ENCODE measurements at regions not wholly inside any gene's neighbourhood (a gene's known extent, or its start where the extent isn't known, plus 50 kb on each side); places are given as distances from the start of the nearest gene placed in this dataset.

GRCh38 chr4:128727658-128728057 is 81.8 kb upstream of the JADE1 start:
- TF ChIP-seq, protein P1, sequence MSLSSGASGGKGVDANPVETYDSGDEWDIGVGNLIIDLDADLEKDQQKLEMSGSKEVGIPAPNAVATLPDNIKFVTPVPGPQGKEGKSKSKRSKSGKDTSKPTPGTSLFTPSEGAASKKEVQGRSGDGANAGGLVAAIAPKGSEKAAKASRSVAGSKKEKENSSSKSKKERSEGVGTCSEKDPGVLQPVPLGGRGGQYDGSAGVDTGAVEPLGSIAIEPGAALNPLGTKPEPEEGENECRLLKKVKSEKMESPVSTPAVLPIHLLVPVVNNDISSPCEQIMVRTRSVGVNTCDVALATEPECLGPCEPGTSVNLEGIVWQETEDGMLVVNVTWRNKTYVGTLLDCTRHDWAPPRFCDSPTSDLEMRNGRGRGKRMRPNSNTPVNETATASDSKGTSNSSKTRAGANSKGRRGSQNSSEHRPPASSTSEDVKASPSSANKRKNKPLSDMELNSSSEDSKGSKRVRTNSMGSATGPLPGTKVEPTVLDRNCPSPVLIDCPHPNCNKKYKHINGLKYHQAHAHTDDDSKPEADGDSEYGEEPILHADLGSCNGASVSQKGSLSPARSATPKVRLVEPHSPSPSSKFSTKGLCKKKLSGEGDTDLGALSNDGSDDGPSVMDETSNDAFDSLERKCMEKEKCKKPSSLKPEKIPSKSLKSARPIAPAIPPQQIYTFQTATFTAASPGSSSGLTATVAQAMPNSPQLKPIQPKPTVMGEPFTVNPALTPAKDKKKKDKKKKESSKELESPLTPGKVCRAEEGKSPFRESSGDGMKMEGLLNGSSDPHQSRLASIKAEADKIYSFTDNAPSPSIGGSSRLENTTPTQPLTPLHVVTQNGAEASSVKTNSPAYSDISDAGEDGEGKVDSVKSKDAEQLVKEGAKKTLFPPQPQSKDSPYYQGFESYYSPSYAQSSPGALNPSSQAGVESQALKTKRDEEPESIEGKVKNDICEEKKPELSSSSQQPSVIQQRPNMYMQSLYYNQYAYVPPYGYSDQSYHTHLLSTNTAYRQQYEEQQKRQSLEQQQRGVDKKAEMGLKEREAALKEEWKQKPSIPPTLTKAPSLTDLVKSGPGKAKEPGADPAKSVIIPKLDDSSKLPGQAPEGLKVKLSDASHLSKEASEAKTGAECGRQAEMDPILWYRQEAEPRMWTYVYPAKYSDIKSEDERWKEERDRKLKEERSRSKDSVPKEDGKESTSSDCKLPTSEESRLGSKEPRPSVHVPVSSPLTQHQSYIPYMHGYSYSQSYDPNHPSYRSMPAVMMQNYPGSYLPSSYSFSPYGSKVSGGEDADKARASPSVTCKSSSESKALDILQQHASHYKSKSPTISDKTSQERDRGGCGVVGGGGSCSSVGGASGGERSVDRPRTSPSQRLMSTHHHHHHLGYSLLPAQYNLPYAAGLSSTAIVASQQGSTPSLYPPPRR (CRISPR knock-in tag; IDR thresholded peaks at IDR 0.05; ENCODE audit: borderline replicate concordance), result no peak
- TF ChIP-seq RAD21 (CRISPR knock-in tag; conservative IDR thresholded peaks at IDR 0.05 in 1 of 2, IDR thresholded peaks at IDR 0.05 in 1 of 2) (no peak), EP300 (IDR thresholded peaks at IDR 0.05; ENCODE audit: low read length) (no peak)
